ENCODE measurements at regions not wholly inside any gene's neighbourhood (a gene's known extent, or its start where the extent isn't known, plus 50 kb on each side); places are given as distances from the start of the nearest gene placed in this dataset.
"Not testable (repeated sequence)": the region's sequence is repeated elsewhere in the genome, so short reads cannot be mapped to it uniquely, and the experiment has no call there.

DNA sequence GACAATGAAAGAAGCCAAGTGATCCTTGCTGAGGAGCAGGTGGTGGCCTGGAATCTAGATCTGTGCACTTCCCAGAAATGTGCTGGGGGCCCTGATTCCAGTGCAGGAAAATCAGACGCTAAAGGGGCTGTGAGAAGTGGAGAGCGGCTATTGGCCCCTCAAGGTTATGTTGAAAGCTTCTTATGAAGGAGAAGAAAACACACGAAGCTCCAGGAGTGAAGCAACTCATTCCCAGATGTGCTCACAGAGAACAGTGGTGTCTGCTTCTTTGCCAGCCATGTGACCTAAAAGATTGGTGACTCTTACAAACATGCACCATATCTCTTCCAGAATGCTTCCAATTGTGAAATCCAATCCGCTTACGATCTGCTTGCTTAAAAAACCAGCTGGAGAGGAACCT is 679.3 kb upstream of the IGFBP3 start:
- no peak for DNase-seq (ENCODE audit: extremely low read depth in 1 of 2, low read depth in 1 of 2)

DNA sequence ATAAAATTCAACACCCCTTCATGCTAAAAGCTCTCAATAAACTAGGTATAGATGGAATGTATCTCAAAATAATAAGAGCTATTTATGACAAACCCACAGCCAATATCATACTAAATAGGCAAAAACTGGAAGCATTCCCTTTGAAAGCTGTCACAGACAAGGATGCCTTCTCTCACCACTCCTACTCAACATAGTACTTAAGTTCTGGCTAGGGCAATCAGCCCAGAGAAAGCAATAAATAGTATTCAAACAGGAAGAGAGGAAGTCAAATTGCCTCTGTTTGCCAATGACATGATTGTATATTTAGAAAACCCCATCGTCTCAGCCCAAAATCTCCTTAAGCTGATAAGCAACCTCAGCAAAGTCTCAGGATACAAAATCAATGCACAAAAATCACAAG is 673.8 kb upstream of the IGFBP3 start:
- DNase-seq (ENCODE audit: extremely low read depth in 1 of 2, low read depth in 1 of 2) = not testable (repeated sequence)

DNA sequence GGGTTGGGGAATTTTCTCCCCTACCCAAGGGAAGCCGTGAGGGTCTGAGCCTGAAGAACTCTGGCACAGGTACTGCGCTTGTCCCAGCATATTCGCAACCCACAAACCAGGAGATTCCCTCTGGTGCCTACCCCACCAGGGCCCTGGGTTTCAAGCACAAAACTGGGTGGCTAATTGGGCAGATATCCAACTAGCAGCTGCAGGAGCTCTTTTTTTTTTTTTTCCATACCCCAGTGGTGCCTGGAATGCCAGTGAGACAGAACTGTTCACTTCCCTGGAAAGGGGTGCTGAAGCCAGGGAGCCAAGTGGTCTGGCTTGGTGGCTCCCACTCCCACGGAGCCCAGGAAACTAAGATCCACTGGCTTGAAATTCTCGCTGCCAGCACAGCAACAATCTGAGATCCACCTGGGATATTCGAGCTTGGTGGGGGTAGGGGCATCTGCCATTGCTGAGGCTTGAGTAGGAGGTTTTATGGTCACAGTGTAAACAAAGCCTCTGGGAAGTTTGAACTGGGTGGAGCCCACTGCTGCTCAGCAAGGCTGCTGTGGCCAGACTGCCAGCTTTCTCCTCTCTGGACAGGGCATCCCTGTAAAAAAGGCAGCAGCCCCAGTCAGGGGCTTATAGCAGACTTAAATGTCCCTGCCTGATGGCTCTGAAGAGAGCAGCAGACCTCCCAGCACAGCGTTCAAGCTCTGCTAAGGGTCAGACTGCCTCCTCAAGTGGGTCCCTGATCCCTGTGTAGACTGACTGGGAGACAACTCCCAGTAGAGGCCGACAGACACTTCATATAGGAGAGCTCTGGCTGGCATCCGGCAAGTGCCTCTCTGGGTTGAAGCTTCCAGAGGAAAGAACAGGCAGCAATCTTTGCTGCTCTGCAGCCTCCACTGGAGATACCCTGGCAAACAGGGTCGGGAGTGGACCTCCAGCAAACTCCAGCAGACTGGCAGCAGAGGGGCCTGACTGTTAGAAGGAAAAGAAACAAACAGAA is 670.1 kb upstream of the IGFBP3 start:
- not testable (repeated sequence) for DNase-seq (ENCODE audit: extremely low read depth in 1 of 2, low read depth in 1 of 2)

DNA sequence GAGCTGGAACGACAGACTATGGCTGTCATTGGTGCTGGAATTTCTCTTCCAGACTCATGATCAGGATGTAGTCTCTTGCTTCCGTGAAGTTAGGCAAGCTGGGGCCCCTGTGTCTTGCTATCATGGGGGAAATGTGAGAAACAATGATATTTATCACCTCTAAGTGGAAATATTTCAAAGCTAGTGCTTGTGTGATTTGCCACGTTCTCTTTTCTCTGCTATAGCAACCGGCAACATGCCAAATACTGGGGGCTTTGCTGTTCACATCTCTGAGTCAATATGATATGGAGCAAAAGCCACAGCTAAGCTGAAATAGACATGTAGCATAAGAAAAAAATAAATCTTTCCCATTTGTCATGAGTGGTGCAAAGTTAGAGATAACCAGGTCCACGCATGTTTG is 668.2 kb upstream of the IGFBP3 start:
- no peak for DNase-seq (ENCODE audit: extremely low read depth in 1 of 2, low read depth in 1 of 2)

DNA sequence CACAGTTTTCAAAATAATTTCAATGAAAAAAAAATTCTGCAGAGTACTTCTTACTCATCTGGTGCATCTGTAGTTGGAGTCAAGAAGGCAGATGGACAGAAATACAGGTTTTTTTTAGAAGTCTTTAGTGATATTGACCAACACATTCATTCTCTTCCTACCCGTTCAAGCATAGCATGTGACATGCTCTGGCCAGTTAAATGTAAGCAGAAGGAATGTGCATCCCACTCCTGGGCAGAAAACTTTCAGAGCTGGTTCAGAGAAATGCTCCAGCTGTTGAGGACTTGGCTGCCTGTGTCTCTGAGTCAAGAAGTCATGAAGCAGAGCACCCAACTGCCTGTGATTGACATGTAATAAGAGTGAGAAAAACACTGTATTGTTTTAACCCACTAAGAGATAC is 665.3 kb upstream of the IGFBP3 start:
- no peak for DNase-seq (ENCODE audit: extremely low read depth in 1 of 2, low read depth in 1 of 2)

DNA sequence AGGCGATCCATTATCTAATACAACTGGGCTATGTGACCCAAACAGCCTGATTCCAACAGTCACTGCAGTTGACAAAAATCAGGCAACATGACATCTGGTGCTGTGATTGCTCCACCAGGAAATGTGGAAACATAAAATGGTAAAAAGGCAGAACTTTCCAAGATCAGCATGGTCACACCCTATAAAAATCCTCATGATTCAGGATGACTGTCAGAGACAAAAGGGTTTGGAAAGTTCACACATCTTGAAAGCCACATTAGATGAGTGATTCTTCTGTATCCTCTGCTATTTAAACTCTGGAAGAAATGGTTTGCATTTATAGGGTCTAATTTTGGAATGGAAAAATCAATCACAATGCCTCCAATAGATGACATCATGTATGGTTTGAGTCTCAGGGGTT is 662.6 kb upstream of the IGFBP3 start:
- no peak for DNase-seq (ENCODE audit: extremely low read depth in 1 of 2, low read depth in 1 of 2)

DNA sequence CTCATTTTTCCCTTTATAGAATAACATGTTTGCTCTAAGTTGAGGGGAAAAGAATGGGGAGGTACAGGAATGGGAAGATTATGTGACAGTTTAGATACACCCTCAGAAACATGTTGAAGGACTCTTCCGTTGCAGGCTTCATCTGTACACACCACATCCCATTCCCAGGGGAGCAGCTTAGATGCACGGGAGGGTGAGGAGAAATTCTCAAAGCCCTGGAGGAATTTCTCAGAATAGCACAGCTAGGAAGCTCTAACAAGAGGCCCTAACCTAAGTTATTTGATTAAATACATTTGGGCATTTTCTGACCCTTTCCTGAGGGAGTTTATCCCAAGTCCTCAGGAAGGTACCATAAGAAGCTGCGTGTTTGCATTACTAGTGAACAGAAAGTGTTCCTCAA is 660.2 kb upstream of the IGFBP3 start:
- DNase-seq (ENCODE audit: extremely low read depth in 1 of 2, low read depth in 1 of 2) = no peak

DNA sequence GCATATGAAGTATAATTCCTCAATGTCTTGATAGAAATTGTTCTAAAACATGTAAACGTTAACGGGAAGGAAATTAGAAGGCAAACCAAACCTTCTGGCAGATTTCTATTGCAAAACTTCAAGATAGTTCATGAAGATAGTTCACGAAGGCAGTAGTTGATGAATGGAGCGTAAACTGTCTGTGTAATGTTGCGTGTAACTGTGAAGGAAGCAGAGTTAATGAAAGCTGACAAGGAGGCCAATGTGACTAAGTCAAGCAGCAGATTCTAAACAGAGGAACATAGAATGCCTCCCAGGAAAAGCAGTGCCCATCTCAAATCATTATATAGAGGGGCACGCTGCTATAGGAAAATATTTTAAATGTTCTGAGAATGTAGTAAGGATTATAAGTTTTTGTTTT is 659.7 kb upstream of the IGFBP3 start:
- no peak for DNase-seq (ENCODE audit: extremely low read depth in 1 of 2, low read depth in 1 of 2)

DNA sequence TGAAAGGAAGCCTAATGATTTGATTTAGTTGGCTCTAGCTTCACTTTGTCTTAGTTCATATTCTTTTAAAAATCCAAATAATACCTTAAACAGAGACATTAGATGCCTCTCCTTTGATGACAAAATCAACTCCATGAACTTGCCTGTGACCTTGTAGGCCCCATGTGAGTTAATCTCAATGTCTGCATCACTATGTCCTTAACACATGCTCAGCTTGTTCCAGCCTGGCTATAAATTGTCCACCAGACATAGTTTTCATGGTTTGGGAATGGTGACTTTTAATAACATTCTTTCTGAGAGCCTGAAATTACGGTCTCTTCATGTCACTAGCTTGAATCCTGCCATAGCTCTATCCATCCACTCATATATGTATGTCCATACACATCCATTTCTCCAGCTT is 656.3 kb upstream of the IGFBP3 start:
- no peak for DNase-seq (ENCODE audit: extremely low read depth in 1 of 2, low read depth in 1 of 2)

DNA sequence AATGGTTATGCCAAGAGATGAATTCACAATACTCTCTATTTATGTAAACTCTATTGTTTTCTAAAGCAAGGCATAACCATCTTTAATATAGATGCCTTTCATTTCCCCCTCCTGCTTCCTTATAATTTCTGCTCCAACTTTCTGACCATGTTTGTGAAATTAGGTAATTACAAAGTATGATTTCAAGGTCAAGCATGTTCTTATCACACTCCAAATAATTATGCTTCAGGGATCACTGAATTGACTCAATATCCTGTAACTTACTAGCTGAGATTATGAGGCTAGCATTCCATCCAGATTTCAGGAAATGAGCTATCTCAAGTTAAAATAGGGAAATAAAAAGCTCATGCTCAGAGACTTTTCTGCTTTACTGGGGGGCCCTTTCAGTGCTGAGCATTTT is 655.9 kb upstream of the IGFBP3 start:
- no peak for DNase-seq (ENCODE audit: extremely low read depth in 1 of 2, low read depth in 1 of 2)

DNA sequence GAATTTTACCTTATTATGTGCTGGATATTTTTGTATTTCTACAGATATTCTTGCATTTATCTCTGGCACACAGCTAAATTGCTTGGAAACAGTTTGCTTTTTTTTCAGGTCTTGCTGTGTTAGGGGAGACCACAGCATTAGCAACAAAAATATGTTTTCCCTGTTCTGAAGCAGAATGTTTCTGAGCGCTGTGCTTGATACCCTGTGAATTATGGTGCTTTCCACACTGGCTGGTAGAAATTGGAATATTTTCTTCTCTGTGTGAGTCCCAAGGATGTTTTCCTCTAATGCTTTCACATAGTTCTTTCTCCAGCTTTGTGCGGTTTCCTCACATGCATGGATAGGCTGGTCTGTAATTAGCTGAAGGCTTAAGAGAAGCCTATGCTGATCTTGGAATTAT is 651.6 kb upstream of the IGFBP3 start:
- DNase-seq (ENCODE audit: extremely low read depth in 1 of 2, low read depth in 1 of 2) = no peak

DNA sequence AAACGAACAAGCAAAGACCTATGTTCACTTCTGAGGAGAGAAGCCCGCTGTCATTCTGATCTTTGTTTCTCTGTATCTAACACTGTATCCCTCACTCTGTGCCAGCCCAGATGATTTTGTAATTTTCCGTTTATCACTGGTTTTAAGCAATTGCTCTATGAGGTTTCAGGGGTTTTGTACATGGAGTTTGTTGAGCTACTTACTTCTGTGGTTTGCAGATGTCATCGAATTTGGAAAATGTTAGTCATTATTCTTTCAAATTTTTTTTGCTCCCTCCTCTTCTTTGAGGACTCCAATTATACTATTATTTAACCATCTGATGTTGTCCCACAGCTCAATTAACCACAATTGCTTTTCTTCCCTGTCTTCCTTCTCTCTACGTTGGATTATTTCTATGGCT is 650.9 kb upstream of the IGFBP3 start:
- no peak for DNase-seq (ENCODE audit: extremely low read depth in 1 of 2, low read depth in 1 of 2)

DNA sequence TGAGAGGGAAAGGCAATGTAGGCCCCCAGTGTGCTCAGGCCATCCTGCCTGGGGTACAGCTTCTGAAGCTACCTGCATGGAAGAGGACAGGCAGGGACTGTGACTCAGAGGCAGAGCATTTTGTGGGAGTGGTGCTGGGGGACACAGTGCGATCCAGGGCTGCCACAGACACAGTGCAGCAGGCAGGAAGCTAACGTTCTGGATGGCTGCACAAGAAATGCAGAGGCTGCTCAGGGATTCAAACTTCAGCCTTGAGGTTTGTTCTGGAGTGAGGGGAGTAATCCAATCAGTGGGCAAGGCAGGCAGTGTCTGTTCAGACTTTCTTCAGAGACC is 648.0 kb upstream of the IGFBP3 start:
- DNase-seq (ENCODE audit: extremely low read depth in 1 of 2, low read depth in 1 of 2) = no peak

DNA sequence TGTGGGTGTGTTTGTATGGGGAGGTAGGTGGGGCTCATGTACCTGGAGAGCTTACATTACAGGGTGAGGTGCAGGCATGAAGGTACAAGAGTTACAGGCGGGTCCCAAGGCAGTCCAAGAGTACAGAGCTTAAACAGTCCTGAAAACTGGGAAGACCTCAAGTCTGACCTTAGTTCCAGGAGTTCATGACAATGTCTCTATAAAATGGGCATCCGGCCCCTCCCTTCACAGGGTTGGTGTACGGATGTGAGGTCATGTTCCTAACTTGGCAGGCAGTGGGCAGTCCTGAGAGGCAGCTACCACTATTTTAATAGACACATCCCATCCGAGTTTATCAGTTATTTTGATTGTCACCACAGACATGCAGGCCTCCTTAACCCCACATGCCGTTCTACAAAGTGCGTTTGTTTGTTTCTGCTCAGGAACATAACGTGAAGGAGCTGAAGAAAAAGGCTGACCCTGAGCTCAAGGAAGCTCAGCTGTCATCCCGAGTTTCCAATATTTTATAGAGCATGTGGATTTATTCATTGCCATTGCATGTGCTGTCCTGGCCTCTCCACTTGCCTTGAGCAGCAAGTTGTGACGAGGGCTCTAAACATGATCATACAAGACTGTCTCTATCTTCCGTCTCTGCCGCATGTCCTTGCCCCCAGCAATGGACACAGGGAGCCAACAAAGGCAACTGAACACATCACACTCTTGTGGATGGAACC is 647.5 kb upstream of the IGFBP3 start:
- no peak for DNase-seq (ENCODE audit: extremely low read depth in 1 of 2, low read depth in 1 of 2)

DNA sequence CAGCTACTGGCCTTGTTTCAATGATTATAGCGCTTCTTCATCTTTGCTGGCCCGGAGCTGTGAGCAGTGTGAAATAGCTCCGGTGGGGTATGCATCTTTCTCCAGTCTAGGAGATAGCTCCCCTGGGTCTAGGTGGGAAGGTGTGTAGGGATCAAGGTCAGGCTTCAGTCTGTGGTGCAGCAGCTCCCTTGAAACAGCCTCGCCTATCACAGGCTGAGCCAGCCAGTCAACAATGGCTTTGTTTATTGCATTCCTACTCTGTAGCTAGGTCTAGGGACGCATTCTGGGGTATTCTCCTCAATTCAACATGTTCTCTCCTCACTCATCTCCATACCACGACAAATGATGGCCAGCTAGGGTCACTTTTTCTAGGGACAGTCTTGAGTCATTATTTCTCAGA is 646.8 kb upstream of the IGFBP3 start:
- DNase-seq (ENCODE audit: extremely low read depth in 1 of 2, low read depth in 1 of 2) = no peak

DNA sequence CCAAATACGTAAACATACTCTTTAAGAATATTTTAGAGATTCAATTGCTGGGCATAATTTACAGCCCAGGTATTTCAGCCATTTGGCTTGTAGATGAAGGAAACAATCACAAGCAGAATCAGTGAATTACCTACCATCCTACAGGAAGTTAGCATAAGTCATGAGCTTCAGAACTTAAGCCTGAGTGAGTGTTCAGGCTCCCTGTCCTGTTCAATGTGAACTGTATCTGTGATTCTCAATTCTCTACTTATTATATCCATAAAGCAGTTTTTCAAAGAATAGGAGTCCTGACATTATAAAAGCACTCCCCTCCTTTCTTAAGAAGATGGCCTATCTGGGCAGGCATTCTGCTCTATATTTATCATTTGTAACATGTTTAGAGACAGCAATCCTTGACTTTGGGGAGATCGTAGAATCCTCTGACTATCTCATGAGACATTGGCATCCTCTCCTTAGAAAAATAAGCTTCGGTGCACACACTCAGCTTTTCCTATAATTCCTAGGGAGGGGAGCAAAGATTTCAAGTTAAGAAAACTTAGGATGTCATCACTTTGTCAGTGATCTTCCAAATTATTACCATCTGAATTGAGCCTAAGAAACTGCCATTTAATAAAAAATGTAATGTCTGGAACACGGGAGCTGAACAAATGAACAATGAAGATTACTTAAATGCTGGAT is 645.2 kb upstream of the IGFBP3 start:
- DNase-seq (ENCODE audit: extremely low read depth in 1 of 2, low read depth in 1 of 2) = no peak

DNA sequence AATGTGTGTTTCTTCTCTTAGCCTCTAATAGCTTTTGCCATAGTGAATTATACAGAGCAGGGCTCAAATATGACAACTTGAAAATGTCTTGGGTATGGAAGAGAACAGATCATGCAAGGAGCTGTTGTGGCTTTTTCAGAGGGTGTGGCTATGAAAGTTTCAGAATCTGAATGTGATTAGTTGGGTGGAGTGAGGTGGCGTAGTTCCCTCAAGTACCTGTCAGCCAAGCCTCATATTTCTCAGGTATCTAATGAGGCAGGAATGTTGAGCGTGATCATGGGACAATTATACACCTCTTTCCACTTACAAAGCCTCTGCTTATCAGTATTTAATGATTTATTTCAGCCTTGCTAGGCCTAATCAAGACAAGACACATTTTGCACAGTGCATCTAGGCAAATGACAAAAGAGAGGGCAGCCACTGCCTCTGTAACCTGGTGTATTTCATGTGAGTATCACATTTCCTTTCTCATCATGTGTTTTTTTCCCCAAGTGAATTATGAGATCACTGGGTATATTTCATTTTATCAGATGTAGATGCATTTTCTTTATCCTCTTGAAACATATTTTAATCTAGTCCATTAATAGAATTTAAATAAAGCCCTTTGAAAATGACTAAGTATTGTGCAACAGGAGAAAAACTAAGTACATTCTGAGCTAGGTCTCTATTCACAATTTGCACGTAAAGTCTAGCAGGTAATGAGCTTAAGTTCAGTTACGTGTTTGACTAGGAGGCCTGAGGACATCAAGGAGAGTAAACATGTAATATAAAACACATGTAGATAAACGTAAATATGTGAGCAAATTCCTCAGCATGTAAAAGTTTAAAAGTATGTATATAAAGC is 644.4 kb upstream of the IGFBP3 start:
- no peak for DNase-seq (ENCODE audit: extremely low read depth in 1 of 2, low read depth in 1 of 2)

DNA sequence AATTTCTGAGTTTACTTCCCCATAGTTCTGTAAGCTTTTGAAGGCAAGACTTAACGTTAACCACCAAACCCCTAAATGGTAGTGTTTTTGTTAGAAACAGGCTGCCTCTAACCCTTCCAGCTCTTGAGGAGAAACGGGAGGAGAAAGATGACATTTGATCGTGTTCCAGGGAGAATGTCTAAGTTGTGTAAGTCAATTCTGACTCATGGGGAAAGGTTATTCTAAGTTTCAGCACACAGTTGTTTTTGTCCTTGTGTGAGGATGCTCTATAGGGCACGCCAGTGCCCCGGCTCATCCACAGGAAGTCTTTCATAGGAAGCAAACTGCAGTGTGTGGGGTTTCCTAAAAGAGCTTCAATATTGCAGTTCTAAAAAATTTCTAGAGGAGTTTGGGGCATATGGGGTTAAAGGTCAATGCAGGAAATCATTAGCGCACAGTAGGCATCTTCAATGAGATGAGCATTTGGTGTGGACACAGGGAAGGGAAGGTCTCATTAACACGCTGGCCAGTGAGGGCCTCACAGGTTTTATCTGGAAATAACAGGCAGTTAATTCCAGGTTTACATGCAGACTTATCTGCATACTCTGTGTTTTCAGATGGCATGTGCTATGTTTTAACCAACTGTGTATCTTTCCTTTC is 638.2 kb upstream of the IGFBP3 start:
- no peak for DNase-seq (ENCODE audit: extremely low read depth in 1 of 2, low read depth in 1 of 2)

DNA sequence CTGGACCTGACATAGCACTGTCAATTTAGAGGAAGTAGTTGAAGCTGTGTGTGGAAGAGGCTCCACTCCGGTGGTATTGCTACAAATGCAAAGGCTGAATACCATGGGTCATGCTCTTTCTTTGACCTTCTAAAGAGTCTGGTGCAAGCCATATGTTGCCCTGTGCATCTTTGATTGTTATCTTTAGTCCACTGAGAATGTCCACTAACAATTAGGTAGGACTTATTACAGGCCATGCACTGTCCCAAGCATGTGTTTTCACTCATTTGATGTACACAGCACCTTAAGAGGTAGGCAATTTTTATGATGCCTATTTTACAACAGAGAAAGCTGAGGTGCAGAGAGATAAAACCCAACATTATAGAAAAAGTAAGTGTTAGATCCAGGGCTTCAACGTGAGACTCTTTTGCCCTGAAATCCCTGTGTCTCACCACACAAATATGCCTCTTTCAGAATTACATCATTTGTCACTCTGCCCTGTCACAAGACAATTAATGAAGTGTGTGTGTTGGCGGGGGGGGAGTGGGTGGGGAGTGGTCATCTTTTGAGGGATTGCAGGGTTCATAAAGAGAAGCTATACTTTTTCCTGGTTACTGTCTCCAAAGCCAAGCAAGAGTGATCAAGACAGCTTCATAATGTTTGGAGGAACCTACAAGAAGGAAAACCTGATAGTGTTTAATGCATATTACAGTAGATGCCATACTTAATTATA is 637.6 kb upstream of the IGFBP3 start:
- no peak for DNase-seq (ENCODE audit: extremely low read depth in 1 of 2, low read depth in 1 of 2)

DNA sequence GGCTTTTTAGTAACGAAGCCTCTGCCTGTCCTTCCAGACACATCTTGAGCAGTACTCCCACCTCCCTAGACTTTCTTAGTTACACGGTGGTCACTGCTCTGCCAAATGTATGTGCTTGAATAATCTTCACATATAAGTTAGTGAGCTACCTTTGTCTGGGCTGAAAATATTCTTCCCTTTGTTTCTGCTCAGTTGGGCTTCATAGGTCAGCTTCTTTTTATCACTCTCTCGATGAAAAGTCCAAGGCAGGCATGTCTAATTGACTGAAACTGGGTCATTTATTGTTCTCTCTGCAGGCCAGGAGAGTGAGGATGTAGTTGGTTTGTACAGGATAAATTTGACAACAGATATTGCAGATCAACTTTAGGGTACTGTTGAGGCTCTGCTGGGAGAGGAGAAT is 636.7 kb upstream of the IGFBP3 start:
- DNase-seq (ENCODE audit: extremely low read depth in 1 of 2, low read depth in 1 of 2) = no peak
